Stimulated activated naive B cell treated with anti-CD40 and anti-IgM and Interleukin-4, amounts not matched to agents 10 μg/mL and 1 μg/mL and 100 μg/mL, for 72 hours (primary cell): ENCODE measurements at regions not wholly inside any gene's neighbourhood (a gene's known extent, or its start where the extent isn't known, plus 50 kb on each side); places are given as distances from the start of the nearest gene placed in this dataset.
"Not testable (repeated sequence)": the region's sequence is repeated elsewhere in the genome, so short reads cannot be mapped to it uniquely, and the experiment has no call there.

ENCODE experiments used
- ATAC-seq, 2 donors: fragments of 150-1000 bp; cut with Tn5 transposase; replicated peaks; 2 replicates each; pipeline ENCODE4 v1.10.0; 2021; ENCODE audit warnings: moderate library complexity in 1 of 2
- DNase-seq: peaks from one replicate; pipeline ENCODE4 v3.0.0; 2021
- H3K27ac Mint-ChIP-seq: one replicate; pipeline ENCODE4 v1.8.0; 2022; ENCODE audit warnings: mild to moderate bottlenecking, mixed read lengths
- H3K27me3 Mint-ChIP-seq, 2 donors: one replicate each; pipeline ENCODE4 v1.8.0; 2022; ENCODE audit warnings: mixed read lengths in 2 of 2
- H3K36me3 Mint-ChIP-seq, 2 donors: one replicate each; pipeline ENCODE4 v1.8.0; 2022; ENCODE audit warnings: mixed read lengths in 2 of 2, mild to moderate bottlenecking in 1 of 2
- H3K4me1 Mint-ChIP-seq, 2 donors: one replicate each; pipeline ENCODE4 v1.8.0; 2022; ENCODE audit warnings: mixed read lengths in 2 of 2, mild to moderate bottlenecking in 1 of 2
- H3K4me3 Mint-ChIP-seq, 2 donors: one replicate each; pipeline ENCODE4 v1.8.0; 2022; ENCODE audit warnings: mild to moderate bottlenecking in 2 of 2, mixed read lengths in 2 of 2, moderate library complexity in 1 of 2
- H3K9me3 Mint-ChIP-seq, 2 donors: one replicate each; pipeline ENCODE4 v1.8.0; 2022; ENCODE audit warnings: mixed read lengths in 2 of 2, mild to moderate bottlenecking in 1 of 2

DNA sequence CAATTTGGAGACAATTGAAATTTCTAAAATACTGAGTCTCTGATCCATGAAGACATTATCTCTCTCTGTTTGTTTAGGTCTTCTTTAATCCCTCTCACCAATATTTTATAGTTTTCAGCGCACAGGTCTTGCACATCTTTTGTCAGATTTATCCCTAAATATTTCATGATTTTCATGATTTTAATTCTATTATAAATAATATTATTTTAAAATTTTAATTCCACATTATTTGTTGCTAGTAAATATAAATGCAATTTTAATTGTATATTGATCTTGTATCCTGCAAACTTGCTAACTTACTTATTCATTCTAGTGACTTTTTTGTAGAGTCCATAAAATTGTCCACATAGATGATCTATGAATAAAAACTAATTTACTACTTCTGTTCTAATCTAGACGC, 112.6 kb upstream of the TNPO1 start:
- ATAC-seq = no peak
- Mint-ChIP-seq H3K36me3 (no peaks in the 10 kb centered on the region), H3K9me3 (peaks cover 0 to 5% of the 10 kb centered on the region in 2 donors)

GRCh38 chr5:72702881-72703434, 113.5 kb upstream of the TNPO1 start:
- H3K36me3 Mint-ChIP-seq = no peaks in the 10 kb centered on the region
- no peak for ATAC-seq

More for the DNA sequence above, 112.6 kb upstream of the TNPO1 start:
- peaks cover 7 to 16% of the 10 kb centered on the region in 2 donors for H3K27me3 Mint-ChIP-seq
- no peaks in the 10 kb centered on the region for H3K4me1 Mint-ChIP-seq
- H3K4me3 Mint-ChIP-seq = no peak overlapping the region
- H3K27ac Mint-ChIP-seq = no peak overlapping the region
- no peak for DNase-seq

DNA sequence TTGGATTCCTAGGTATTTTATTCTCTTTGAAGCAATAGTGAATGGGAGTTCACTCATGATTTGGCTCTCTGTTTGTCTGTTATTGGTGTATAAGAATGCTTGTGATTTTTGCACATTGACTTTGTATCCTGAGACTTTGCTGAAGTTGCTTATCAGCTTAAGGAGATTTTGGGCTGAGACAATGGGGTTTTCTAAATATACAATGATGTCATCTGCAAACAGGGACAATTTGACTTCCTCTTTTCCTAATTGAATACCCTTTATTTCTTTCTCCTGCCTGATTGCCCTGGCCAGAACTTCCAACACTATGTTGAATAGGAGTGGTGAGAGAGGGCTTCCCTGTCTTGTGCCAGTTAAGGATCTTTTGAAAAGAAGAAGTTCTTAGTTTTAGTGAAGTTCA, 114.4 kb upstream of the TNPO1 start:
- H3K4me1 Mint-ChIP-seq, DNase-seq, ATAC-seq, H3K36me3 Mint-ChIP-seq, H3K9me3 Mint-ChIP-seq, H3K27ac Mint-ChIP-seq, H3K4me3 Mint-ChIP-seq: not testable (repeated sequence)
- H3K27me3 Mint-ChIP-seq = peaks cover 9 to 12% of the 10 kb centered on the region in 2 donors

More at GRCh38 chr5:72702881-72703434, 113.5 kb upstream of the TNPO1 start:
- H3K4me3 Mint-ChIP-seq = no peak overlapping the region
- no peak overlapping the region for H3K27ac Mint-ChIP-seq
- no peak for DNase-seq
- H3K9me3 Mint-ChIP-seq = peaks cover 0 to 5% of the 10 kb centered on the region in 2 donors
- H3K27me3 Mint-ChIP-seq = peaks cover 7 to 12% of the 10 kb centered on the region in 2 donors
- H3K4me1 Mint-ChIP-seq = no peaks in the 10 kb centered on the region

DNA sequence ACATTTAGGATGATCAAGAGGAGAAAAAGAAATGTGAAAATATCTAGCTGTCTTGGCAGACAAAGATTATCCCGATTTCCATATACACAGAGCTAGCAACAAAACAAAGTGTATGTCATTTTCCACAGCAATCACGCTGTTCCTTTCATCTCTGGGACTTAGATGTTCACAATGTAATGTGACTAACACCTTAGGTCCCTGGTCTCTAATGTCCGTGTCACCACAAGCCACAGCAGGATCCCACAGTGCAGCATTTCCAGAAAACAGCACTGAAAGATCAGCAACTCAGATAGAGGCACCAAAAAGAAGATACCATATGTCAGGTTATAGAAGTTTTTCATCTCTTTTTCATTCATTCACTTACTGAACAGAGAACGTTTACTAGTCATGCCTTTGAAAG, 118.0 kb upstream of the TNPO1 start:
- Mint-ChIP-seq H3K4me3 (no peak overlapping the region), H3K9me3 (peaks cover 0 to 5% of the 10 kb centered on the region in 2 donors), H3K27me3 (peaks cover 11 to 13% of the 10 kb centered on the region in 2 donors), H3K4me1 (no peaks in the 10 kb centered on the region), H3K36me3 (no peaks in the 10 kb centered on the region), H3K27ac (no peak overlapping the region)
- DNase-seq (no peak), ATAC-seq (no peak)

DNA sequence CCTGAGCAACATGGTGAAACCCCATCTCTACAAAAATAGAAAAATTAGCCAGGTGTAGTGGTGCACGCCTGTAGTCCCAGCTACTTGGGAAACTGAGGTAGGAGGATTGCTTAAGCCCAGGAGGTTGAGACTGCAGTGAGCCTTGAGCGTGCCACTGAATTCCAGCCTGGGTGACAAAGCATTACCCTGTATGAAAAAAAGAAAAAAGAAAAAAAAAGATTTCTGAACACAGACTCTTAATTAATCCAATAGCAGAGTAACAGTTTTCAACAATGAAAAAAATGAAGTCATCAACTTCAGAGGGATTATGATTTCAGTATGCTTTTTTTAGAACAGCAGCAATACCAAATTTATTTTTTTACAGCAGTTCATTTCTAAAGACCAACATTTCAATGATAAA, 118.8 kb upstream of the TNPO1 start:
- no peaks in the 10 kb centered on the region for H3K36me3 Mint-ChIP-seq
- H3K9me3 Mint-ChIP-seq = peaks cover 0 to 5% of the 10 kb centered on the region in 2 donors
- no peak overlapping the region for H3K4me3 Mint-ChIP-seq
- no peaks in the 10 kb centered on the region for H3K4me1 Mint-ChIP-seq
- H3K27me3 Mint-ChIP-seq = peaks cover 16 to 19% of the 10 kb centered on the region in 2 donors
- H3K27ac Mint-ChIP-seq = no peak overlapping the region
- ATAC-seq (no peak), DNase-seq (no peak)

DNA sequence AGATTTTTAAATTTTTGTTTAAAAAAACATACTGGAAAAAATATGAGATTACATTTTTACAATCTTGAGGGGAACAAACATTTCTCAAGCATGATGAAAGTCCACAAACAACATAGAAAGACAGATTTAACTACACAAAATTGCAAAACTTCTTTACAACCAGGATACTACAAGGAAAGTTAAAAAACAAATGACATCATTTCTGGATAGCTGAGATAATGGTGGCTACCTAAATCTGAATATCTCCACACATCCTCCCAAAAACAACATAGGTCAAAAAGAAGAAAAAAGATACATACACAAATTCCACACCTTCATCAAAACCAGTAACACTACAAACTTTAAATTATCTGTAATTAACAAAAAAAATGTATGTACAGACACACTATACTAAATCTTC, 120.8 kb upstream of the TNPO1 start:
- DNase-seq (no peak), ATAC-seq (no peak)
- H3K4me1 Mint-ChIP-seq = no peaks in the 10 kb centered on the region
- no peaks in the 10 kb centered on the region for H3K9me3 Mint-ChIP-seq
- no peaks in the 10 kb centered on the region for H3K36me3 Mint-ChIP-seq
- no peak overlapping the region for H3K4me3 Mint-ChIP-seq
- H3K27me3 Mint-ChIP-seq = peaks cover 16 to 24% of the 10 kb centered on the region in 2 donors
- no peak overlapping the region for H3K27ac Mint-ChIP-seq

DNA sequence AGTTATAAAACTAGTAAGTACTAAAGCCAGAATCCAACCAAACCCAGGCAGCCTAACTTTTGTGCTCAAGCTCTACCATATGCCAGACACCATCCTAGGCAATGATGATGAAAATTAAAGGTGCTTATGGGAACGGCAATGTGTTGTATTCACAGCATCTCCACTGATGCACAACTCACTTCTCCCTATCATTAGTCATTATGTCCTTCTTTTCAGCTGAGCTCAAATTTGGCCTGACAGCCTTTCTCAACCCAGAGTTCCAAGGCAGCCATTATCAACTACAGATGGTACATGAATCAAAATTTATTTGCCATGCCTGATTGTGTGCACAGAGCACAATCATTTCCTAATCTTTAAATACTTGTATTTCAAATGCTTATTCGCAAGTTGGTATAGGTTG, 121.6 kb upstream of the TNPO1 start:
- Mint-ChIP-seq H3K27me3 (peaks cover 22 to 24% of the 10 kb centered on the region in 2 donors), H3K4me1 (no peaks in the 10 kb centered on the region), H3K27ac (no peak overlapping the region), H3K4me3 (no peak overlapping the region), H3K9me3 (no peaks in the 10 kb centered on the region), H3K36me3 (no peaks in the 10 kb centered on the region)
- no peak for DNase-seq
- no peak for ATAC-seq

DNA sequence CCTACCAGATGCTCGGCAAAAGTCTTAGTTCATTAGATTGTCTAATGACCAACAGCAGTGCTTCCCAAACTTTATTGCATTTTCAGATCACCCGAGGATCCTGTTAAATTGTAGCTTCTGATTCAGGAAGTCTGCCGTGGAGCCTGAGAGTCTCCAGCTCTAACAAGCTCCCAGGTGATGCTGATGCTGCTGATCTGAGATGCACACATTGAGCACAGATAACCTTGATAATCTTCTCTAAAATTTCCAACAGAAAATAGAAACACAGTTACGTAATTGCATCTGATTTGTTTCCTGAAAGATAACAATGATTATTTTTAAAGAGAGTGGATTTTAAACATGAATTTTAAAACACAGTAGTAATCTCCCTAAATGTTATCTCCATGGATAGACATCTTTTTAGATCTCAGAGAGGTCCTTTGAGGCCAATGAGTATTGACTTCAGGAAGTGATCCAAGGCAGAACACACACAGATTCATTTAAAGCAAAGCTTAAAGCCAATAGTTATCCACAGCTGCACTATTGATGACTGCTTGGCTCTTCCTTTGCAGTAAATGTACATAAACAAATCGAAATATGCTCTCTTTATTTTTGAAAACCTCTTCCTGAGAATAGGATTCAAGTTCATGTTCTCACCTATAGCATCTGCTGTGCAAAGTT, 122.8 kb upstream of the TNPO1 start:
- H3K27ac Mint-ChIP-seq = no peak overlapping the region
- DNase-seq (no peak), ATAC-seq (no peak)
- peaks cover 24 to 25% of the 10 kb centered on the region in 2 donors for H3K27me3 Mint-ChIP-seq
- H3K4me3 Mint-ChIP-seq = no peak overlapping the region
- H3K4me1 Mint-ChIP-seq = no peaks in the 10 kb centered on the region
- no peaks in the 10 kb centered on the region for H3K9me3 Mint-ChIP-seq
- H3K36me3 Mint-ChIP-seq = no peaks in the 10 kb centered on the region

DNA sequence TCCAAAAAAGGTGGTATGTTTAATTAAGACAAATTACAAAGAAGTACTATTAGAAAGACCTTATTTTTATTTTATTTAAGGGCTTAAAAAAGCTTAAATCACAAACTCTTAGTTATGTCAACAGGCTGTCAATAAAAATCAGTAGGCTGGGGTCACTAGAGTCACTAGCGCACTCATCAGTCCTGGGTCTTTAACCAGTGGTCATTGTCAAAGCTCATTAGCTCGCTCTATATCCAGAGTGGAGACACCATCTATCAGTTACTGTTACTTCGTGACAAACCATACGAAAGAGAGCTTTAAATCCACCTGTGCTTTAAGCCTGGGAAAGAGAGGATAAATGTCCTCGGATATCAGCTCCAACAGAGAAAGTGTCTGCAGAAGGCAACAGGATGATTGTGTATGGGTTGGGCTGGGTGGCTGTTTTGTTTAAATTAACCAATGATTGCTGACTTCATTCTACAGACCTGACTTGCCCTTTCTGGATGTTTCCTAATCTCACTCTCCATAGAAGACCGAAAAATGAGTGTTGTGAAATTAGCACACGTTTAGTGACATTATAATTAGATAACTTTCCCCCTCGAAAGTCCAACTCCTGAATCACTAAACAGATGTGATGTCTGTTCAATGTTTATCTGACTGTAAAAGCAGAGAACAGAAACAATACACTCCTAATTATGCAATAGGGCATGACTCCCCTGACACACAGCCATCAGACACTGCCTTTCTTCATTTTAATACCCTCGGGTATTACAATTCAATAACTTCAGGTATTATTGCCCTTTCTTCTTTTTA, 123.6 kb upstream of the TNPO1 start:
- no peak for ATAC-seq
- Mint-ChIP-seq H3K9me3 (no peaks in the 10 kb centered on the region), H3K4me1 (no peaks in the 10 kb centered on the region), H3K27me3 (peaks cover 24 to 25% of the 10 kb centered on the region in 2 donors), H3K4me3 (no peak overlapping the region), H3K27ac (no peak overlapping the region), H3K36me3 (no peaks in the 10 kb centered on the region)
- no peak for DNase-seq

GRCh38 chr5:72692231-72692637, 124.2 kb upstream of the TNPO1 start:
- no peak for DNase-seq
- Mint-ChIP-seq H3K4me3 (no peak overlapping the region), H3K9me3 (no peaks in the 10 kb centered on the region), H3K27me3 (peaks cover 22 to 25% of the 10 kb centered on the region in 2 donors), H3K36me3 (no peaks in the 10 kb centered on the region), H3K27ac (no peak overlapping the region), H3K4me1 (no peaks in the 10 kb centered on the region)
- ATAC-seq = no peak

DNA sequence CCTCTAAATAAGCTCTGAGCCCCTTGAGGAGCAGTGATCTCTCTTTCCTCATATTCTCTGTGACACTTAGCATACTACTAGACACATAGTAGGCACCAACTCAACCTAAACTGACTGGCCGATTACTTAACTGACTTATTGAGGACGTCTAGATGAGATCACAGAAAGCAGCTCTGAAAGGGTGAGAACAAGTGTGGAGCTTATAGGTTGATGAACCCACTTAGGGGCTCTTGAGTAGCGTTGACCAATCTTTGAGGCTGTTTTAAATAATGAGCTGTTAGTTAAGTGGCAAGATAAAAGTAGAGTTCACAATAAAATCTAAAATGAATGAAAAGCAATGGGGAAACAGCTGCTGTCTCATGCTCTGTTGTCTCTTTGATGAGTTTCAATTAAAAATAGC, 124.7 kb upstream of the TNPO1 start:
- no peak overlapping the region for H3K4me3 Mint-ChIP-seq
- no peaks in the 10 kb centered on the region for H3K4me1 Mint-ChIP-seq
- H3K9me3 Mint-ChIP-seq = no peaks in the 10 kb centered on the region
- H3K27ac Mint-ChIP-seq = no peak overlapping the region
- no peaks in the 10 kb centered on the region for H3K36me3 Mint-ChIP-seq
- no peak for ATAC-seq
- no peak for DNase-seq
- H3K27me3 Mint-ChIP-seq = peaks cover 19 to 25% of the 10 kb centered on the region in 2 donors

GRCh38 chr5:72688916-72689315, 127.5 kb upstream of the TNPO1 start:
- peaks cover 14 to 25% of the 10 kb centered on the region in 2 donors for H3K27me3 Mint-ChIP-seq
- ATAC-seq (no peak), DNase-seq (no peak)
- H3K36me3 Mint-ChIP-seq = no peaks in the 10 kb centered on the region
- H3K4me1 Mint-ChIP-seq = no peaks in the 10 kb centered on the region
- H3K9me3 Mint-ChIP-seq = no peaks in the 10 kb centered on the region
- H3K27ac Mint-ChIP-seq = no peak overlapping the region
- H3K4me3 Mint-ChIP-seq = no peak overlapping the region

DNA sequence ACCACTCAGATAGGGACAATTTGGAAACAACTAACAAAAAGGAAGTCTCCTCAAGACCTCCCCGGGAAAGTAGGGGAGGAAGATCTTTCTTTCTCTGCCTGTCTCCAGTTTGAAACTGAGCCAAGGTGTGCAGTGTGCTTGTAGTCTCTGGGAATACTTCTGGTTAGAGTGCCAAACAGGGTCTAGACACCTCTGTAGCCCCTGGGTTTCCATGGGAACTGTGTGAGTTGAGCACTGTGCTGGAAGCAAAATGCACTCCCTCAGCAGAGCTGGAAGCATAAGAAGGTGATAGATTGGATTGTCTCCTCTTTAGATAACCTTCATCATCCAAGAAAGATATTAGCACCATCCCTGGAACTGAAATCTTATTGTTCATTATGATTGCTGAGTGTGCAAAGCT, 129.2 kb upstream of the TNPO1 start:
- DNase-seq (no peak), ATAC-seq (no peak)
- Mint-ChIP-seq H3K4me3 (no peak overlapping the region), H3K27ac (no peak overlapping the region), H3K27me3 (peaks cover 17 to 21% of the 10 kb centered on the region in 2 donors), H3K36me3 (no peaks in the 10 kb centered on the region), H3K4me1 (no peaks in the 10 kb centered on the region), H3K9me3 (peaks cover 2 to 4% of the 10 kb centered on the region in 2 donors)

GRCh38 chr5:72682561-72682960, 133.9 kb upstream of the TNPO1 start:
- no peak for ATAC-seq
- peaks cover 7 to 9% of the 10 kb centered on the region in 2 donors for H3K9me3 Mint-ChIP-seq

GRCh38 chr5:72681781-72682180, 134.7 kb upstream of the TNPO1 start:
- peaks cover 31 to 34% of the 10 kb centered on the region in 2 donors for H3K27me3 Mint-ChIP-seq
- no peaks in the 10 kb centered on the region for H3K4me1 Mint-ChIP-seq
- peaks cover 9% of the 10 kb centered on the region in 2 donors for H3K9me3 Mint-ChIP-seq
- no peak overlapping the region for H3K27ac Mint-ChIP-seq
- DNase-seq (no peak), ATAC-seq (no peak)
- H3K4me3 Mint-ChIP-seq = no peak overlapping the region
- H3K36me3 Mint-ChIP-seq = no peaks in the 10 kb centered on the region

More at GRCh38 chr5:72682561-72682960, 133.9 kb upstream of the TNPO1 start:
- DNase-seq = no peak
- Mint-ChIP-seq H3K27me3 (peaks cover 31 to 34% of the 10 kb centered on the region in 2 donors), H3K4me1 (no peaks in the 10 kb centered on the region), H3K27ac (no peak overlapping the region), H3K4me3 (no peak overlapping the region), H3K36me3 (no peaks in the 10 kb centered on the region)
